ENCODE measurements at regions not wholly inside any gene's neighbourhood (a gene's known extent, or its start where the extent isn't known, plus 50 kb on each side); places are given as distances from the start of the nearest gene placed in this dataset.

GRCh38 chr6:131383421-131384411 lies 189.3 kb upstream of the ARG1 start:
- DNase-seq (ENCODE audit: low spot score) = no peak

GRCh38 chr6:131387562-131388447 lies 185.2 kb upstream of the ARG1 start:
- no peak for DNase-seq (ENCODE audit: low spot score)

DNA sequence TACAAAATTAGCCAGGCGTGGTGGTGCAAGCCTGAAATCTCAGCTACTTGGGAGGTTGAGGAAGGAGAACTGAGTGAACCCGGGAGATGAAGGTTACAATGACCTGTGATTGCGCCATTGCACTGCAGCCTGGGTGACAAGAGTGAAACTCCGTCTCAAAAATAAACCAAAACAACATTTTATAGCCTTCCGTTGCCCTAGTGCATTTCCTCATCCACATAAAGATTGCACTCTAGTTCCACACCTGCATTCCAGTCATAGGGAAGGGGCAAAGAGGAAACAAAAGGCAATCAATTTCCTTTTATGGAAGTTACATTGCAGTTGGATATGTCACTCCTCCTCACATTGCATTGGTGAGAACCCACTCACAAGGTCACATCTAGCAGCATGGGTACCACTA lies 182.7 kb upstream of the ARG1 start:
- no peak for DNase-seq (ENCODE audit: low spot score)

DNA sequence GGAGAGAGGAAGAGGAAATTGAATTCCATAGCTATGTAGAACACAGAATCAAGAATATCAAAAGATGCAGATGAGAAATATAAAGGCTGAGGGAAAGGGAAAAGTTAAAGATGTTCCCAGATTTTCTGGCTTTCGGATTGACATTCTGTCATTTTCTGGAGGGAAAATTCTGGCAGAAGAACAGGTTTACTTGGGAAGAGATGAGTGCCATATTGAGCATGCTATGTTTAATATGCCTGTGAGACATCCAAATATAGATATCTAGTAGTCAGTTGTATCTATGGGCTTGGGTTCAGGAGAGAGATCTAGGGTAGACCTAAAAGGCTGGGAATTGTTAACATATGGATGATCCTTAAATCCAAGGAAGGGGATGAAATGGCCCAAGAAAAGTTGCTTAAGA lies 181.9 kb upstream of the ARG1 start:
- DNase-seq (ENCODE audit: low spot score) = no peak

DNA sequence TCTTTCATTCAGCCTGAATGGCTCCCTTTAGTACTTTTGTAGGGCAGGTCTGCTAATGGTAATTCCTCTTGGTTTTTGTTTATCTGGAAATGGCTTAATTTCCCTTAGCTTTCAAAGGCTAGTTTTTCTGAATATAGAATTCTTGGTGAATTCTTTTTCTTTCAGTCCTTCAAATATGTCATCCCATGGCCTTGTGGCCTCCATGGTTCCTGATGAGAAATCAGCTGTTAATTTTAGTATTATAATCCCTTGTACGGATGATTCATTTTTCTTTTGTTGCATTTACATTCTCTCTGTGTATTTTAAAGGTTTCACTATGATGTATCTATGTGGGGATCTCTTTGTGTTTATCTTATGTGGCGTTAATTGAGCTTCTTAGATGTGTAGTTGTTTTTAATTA lies 179.6 kb upstream of the ARG1 start:
- DNase-seq (ENCODE audit: low spot score) = no peak

GRCh38 chr6:131394768-131395432 lies 178.1 kb upstream of the ARG1 start:
- DNase-seq (ENCODE audit: low spot score) = no peak

DNA sequence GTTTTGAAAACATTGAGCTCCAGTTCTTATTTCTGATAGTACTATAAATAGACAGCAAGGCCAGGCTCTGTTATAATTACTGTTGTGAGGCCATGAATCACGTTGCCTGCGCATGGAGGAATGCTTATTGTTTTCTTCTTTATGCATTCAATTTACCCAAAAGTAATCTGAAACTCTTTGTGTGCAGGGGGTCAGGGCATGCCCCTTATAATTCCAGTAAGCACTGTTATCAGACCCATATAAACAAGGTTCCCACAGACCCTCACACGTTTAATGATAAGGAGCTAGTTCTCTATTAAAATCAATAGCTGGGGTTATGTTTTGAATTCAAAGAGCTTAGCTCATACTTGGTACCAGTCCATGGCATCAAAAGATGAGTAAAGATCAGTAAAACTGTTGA lies 174.8 kb upstream of the ARG1 start:
- no peak for DNase-seq (ENCODE audit: low spot score)

GRCh38 chr6:131399433-131399832 lies 173.6 kb upstream of the ARG1 start:
- DNase-seq (ENCODE audit: low spot score) = no peak

GRCh38 chr6:131400054-131400778 lies 172.8 kb upstream of the ARG1 start:
- no peak for DNase-seq (ENCODE audit: low spot score)

- DNase-seq (ENCODE audit: low spot score) = no peak
Observed at GRCh38 chr6:131400779-131401496, 172.1 kb upstream of the ARG1 start.

GRCh38 chr6:131408811-131409210 lies 164.2 kb upstream of the ARG1 start:
- DNase-seq (ENCODE audit: low spot score) = no peak

GRCh38 chr6:131410785-131411184 lies 162.2 kb upstream of the ARG1 start:
- no peak for DNase-seq (ENCODE audit: low spot score)

GRCh38 chr6:131412960-131413830 lies 159.8 kb upstream of the ARG1 start:
- no peak for DNase-seq (ENCODE audit: low spot score)

- DNase-seq (ENCODE audit: low spot score) = no peak
Observed at GRCh38 chr6:131413831-131414191, 159.2 kb upstream of the ARG1 start.

- DNase-seq (ENCODE audit: low spot score) = no peak
Observed at GRCh38 chr6:131414956-131415355, 158.1 kb upstream of the ARG1 start.

GRCh38 chr6:131418441-131418840 lies 154.6 kb upstream of the ARG1 start:
- DNase-seq (ENCODE audit: low spot score) = no peak

GRCh38 chr6:131419702-131420101 lies 153.3 kb upstream of the ARG1 start:
- no peak for DNase-seq (ENCODE audit: low spot score)

DNA sequence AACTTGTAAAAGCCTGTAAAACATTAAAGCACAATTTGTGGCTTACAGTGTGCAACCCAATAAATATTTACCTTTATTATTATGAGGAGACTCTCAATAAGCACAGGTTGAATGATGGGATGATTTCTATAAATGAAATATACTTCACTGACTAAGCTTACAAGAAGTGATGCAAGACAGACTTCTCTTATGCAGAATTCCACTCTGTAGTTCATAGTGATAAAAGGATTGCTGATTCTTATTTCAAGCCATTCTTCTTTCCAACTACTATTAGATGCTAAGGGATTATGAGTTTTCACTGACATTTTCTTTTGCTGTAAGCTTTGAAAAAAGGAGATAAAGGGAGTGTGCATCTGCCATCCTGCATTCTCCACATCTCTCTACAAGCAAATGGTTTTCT lies 149.0 kb upstream of the ARG1 start:
- DNase-seq (ENCODE audit: low spot score) = no peak

GRCh38 chr6:131424475-131424874 lies 148.6 kb upstream of the ARG1 start:
- DNase-seq (ENCODE audit: low spot score) = no peak

DNA sequence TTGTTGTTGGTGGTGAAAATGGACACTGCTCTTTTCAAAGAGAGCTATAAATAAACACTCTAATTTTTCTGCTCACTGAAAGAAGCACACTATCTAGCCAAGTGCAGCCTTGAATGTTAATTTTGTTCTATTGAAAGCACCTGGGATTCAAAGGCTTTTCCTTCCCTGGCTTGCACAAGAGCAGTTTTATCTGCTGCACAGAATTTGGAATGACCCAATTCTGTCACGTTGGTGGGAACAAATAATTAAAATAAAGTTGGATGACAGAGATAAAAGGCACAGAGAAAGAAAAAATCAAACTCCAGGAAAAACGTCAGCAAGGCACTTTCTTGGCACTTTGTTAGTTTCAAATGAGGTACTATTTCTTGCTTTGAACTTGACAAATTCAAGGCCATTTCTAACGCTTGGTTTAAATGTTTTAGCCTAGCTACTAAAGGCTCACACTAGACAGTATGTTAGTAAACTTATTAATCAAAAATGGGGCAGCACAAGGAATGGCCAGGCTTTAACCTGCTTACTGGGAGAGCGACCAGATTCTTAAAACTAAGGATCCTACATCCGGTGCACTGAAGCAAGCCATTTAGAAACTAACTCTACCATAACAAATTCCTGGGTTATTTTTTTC lies 145.5 kb upstream of the ARG1 start:
- DNase-seq (ENCODE audit: low spot score) = no peak
